Fibroblast of lung (primary cell): ENCODE measurements at regions not wholly inside any gene's neighbourhood (a gene's known extent, or its start where the extent isn't known, plus 50 kb on each side); places are given as distances from the start of the nearest gene placed in this dataset.

Experiments
- DNase-seq, 2 donors: peaks; one replicate each; pipeline versions ENCODE4 v3.0.0 to v3.0.0-alpha.2; 2010; ENCODE audit warnings: low read depth in 2 of 2
- H2AFZ ChIP-seq: 2 replicates; pipeline ENCODE4 v1.5.1; 2012; ENCODE audit warnings: low read length, control low read depth, inconsistent platforms
- H3K27ac ChIP-seq: 2 replicates; pipeline ENCODE4 v1.5.1; 2011; ENCODE audit warnings: low read length, control low read depth; ENCODE audit not compliant: insufficient read depth
- H3K27me3 ChIP-seq: 2 replicates; pipeline ENCODE4 v1.5.1; 2011; ENCODE audit warnings: mild to moderate bottlenecking, low read length; ENCODE audit not compliant: control insufficient read depth, insufficient read depth
- H3K36me3 ChIP-seq: 2 replicates; pipeline ENCODE4 v1.5.1; 2011; ENCODE audit warnings: low read length; ENCODE audit not compliant: control insufficient read depth, insufficient read depth
- H3K4me1 ChIP-seq: 2 replicates; pipeline ENCODE4 v1.5.1; 2011; ENCODE audit warnings: low read length; ENCODE audit not compliant: control insufficient read depth, insufficient read depth; ENCODE audit errors: extremely low read depth
- H3K4me2 ChIP-seq: 2 replicates; pipeline ENCODE4 v1.5.1; 2011; ENCODE audit warnings: low read length, control low read depth; ENCODE audit not compliant: insufficient read depth; ENCODE audit errors: extremely low read depth
- H3K4me3 ChIP-seq, 4 experiments: fragments of 200-600 bp in 1 of 4; sonication (generic) in 1 of 4; replicated peaks in 1 of 4; 2 replicates each; pipeline ENCODE4 v1.5.1; 2011 to 2016; ENCODE audit warnings: low read length in 4 of 4, low read depth in 3 of 4, mild to moderate bottlenecking in 3 of 4, control low read depth in 2 of 4, inconsistent platforms in 1 of 4, mixed read lengths in 1 of 4; ENCODE audit not compliant: insufficient read depth in 1 of 4; ENCODE audit errors: control extremely low read depth in 1 of 4
- H3K79me2 ChIP-seq: 2 replicates; pipeline ENCODE4 v1.5.1; 2012; ENCODE audit warnings: mild to moderate bottlenecking, low read length, inconsistent platforms; ENCODE audit not compliant: control insufficient read depth, insufficient read depth
- H3K9ac ChIP-seq: 2 replicates; pipeline ENCODE4 v1.5.1; 2011; ENCODE audit warnings: mild to moderate bottlenecking, low read length, control low read depth; ENCODE audit not compliant: insufficient read depth
- H3K9me3 ChIP-seq: 2 replicates; pipeline ENCODE4 v1.5.1; 2012; ENCODE audit warnings: low read depth, low read length; ENCODE audit not compliant: control insufficient read depth, insufficient read depth
- H4K20me1 ChIP-seq: 2 replicates; pipeline ENCODE4 v1.5.1; 2011; ENCODE audit warnings: low read length; ENCODE audit not compliant: control insufficient read depth, insufficient read depth; ENCODE audit errors: extremely low read depth
- CTCF ChIP-seq, 2 donors: IDR thresholded peaks in 1 of 2; conservative IDR thresholded peaks in 1 of 2; 1 replicate in 1 of 2; 2 replicates in 1 of 2; pipeline ENCODE4 v1.5.1; 2011 to 2012; ENCODE audit warnings: low read length in 2 of 2, control low read depth in 1 of 2, inconsistent platforms in 1 of 2, low read depth in 1 of 2, mild to moderate bottlenecking in 1 of 2
- EZH2 ChIP-seq: IDR thresholded peaks from 2 replicates; pipeline ENCODE4 v1.5.1; 2012; ENCODE audit warnings: low read length, control low read depth, mild to moderate bottlenecking; ENCODE audit errors: missing control alignments

GRCh38 chr7:120056227-120056626, 216.7 kb upstream of the KCND2 start:
- H3K4me1 ChIP-seq: peaks cover 11% of the 10 kb centered on the region
- no peak for DNase-seq
- H3K79me2 ChIP-seq: no peaks in the 10 kb centered on the region
- H3K27ac ChIP-seq: no peak overlapping the region
- no peak overlapping the region for H2AFZ ChIP-seq
- no peaks in the 10 kb centered on the region for H4K20me1 ChIP-seq
- TF ChIP-seq EZH2: no peak
- TF ChIP-seq CTCF (conservative IDR thresholded peaks at IDR 0.05 in 1 of 2, IDR thresholded peaks at IDR 0.05 in 1 of 2; ENCODE audit: low read depth in 1 of 2, low read length in 2 of 2): no peak
- no peak overlapping the region for H3K4me2 ChIP-seq
- no peaks in the 10 kb centered on the region for H3K9me3 ChIP-seq
- H3K9ac ChIP-seq: no peak overlapping the region
- H3K36me3 ChIP-seq: no peaks in the 10 kb centered on the region
- no peaks in the 10 kb centered on the region for H3K27me3 ChIP-seq
- H3K4me3 ChIP-seq: no peak overlapping the region

- no peaks in the 10 kb centered on the region for H3K9me3 ChIP-seq
- peaks cover 3% of the 10 kb centered on the region for H3K4me1 ChIP-seq
- H2AFZ ChIP-seq: no peak overlapping the region
- H3K79me2 ChIP-seq: no peaks in the 10 kb centered on the region
- TF ChIP-seq EZH2: no peak
- no peak for TF ChIP-seq CTCF (conservative IDR thresholded peaks at IDR 0.05 in 1 of 2, IDR thresholded peaks at IDR 0.05 in 1 of 2; ENCODE audit: low read depth in 1 of 2, low read length in 2 of 2)
- H3K4me2 ChIP-seq: no peak overlapping the region
- no peak overlapping the region for H3K9ac ChIP-seq
- no peaks in the 10 kb centered on the region for H4K20me1 ChIP-seq
- no peak overlapping the region for H3K27ac ChIP-seq
- DNase-seq: no peak
- no peak overlapping the region for H3K4me3 ChIP-seq
- no peaks in the 10 kb centered on the region for H3K27me3 ChIP-seq
- H3K36me3 ChIP-seq: no peaks in the 10 kb centered on the region
These were observed 213.3 kb upstream of the KCND2 start for GRCh38 chr7:120059641-120060040.

GRCh38 chr7:120060281-120060680, 212.7 kb upstream of the KCND2 start:
- Histone ChIP-seq H3K79me2 (no peaks in the 10 kb centered on the region), H3K4me1 (peaks cover 3% of the 10 kb centered on the region), H3K36me3 (no peaks in the 10 kb centered on the region), H3K27ac (no peak overlapping the region), H3K4me3 (no peak overlapping the region), H3K9ac (no peak overlapping the region), H4K20me1 (no peaks in the 10 kb centered on the region), H3K4me2 (no peak overlapping the region), H3K9me3 (no peaks in the 10 kb centered on the region), H2AFZ (no peak overlapping the region), H3K27me3 (no peaks in the 10 kb centered on the region)
- peak; percentile 49 to 60 for DNase-seq
- TF ChIP-seq EZH2 (no peak), CTCF (conservative IDR thresholded peaks at IDR 0.05 in 1 of 2, IDR thresholded peaks at IDR 0.05 in 1 of 2; ENCODE audit: low read depth in 1 of 2, low read length in 2 of 2) (no peak)
